Fibroblast of lung (primary cell): ENCODE measurements at regions not wholly inside any gene's neighbourhood (a gene's known extent, or its start where the extent isn't known, plus 50 kb on each side); places are given as distances from the start of the nearest gene placed in this dataset.

ENCODE experiments used
- EZH2 ChIP-seq: IDR thresholded peaks from 2 replicates; pipeline ENCODE4 v1.5.1; 2012; ENCODE audit warnings: low read length, control low read depth, mild to moderate bottlenecking; ENCODE audit errors: missing control alignments
- TF ChIP-seq, protein P1 (sequence below), 2 donors: IDR thresholded peaks in 1 of 2; conservative IDR thresholded peaks in 1 of 2; 1 replicate in 1 of 2; 2 replicates in 1 of 2; pipeline ENCODE4 v1.5.1; 2011 to 2012; ENCODE audit warnings: low read length in 2 of 2, control low read depth in 1 of 2, inconsistent platforms in 1 of 2, low read depth in 1 of 2, mild to moderate bottlenecking in 1 of 2

DNA sequence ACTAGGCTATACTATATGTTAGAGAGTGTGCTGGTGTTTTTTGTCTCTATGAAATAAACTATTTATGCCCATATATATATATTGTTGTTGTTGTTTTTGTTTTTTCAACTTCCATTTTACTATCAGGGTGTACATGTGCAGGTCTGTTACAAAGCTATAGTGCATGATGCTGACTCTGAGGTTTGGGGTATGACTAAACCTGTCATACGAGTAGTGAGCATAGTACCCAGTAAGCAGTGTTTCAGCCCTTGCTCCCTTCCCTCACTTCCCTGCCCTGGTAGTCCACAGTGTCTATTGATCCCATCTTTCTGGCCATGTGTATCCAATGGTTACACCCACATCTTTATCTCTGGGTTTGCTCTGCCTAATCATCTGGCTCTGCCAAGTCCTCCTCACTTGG, 101.8 kb downstream of the FAS start:
- TF ChIP-seq, protein P1, sequence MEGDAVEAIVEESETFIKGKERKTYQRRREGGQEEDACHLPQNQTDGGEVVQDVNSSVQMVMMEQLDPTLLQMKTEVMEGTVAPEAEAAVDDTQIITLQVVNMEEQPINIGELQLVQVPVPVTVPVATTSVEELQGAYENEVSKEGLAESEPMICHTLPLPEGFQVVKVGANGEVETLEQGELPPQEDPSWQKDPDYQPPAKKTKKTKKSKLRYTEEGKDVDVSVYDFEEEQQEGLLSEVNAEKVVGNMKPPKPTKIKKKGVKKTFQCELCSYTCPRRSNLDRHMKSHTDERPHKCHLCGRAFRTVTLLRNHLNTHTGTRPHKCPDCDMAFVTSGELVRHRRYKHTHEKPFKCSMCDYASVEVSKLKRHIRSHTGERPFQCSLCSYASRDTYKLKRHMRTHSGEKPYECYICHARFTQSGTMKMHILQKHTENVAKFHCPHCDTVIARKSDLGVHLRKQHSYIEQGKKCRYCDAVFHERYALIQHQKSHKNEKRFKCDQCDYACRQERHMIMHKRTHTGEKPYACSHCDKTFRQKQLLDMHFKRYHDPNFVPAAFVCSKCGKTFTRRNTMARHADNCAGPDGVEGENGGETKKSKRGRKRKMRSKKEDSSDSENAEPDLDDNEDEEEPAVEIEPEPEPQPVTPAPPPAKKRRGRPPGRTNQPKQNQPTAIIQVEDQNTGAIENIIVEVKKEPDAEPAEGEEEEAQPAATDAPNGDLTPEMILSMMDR (conservative IDR thresholded peaks at IDR 0.05 in 1 of 2, IDR thresholded peaks at IDR 0.05 in 1 of 2; ENCODE audit: low read depth in 1 of 2, low read length in 2 of 2) = no peak
- no peak for TF ChIP-seq EZH2
